Fibroblast of pulmonary artery (primary cell): ENCODE measurements at regions not wholly inside any gene's neighbourhood (a gene's known extent, or its start where the extent isn't known, plus 50 kb on each side); places are given as distances from the start of the nearest gene placed in this dataset.
"Not testable (repeated sequence)": the region's sequence is repeated elsewhere in the genome, so short reads cannot be mapped to it uniquely, and the experiment has no call there.

Source experiments
- DNase-seq: peaks from one replicate; pipeline ENCODE4 v3.0.0-alpha.2; 2010; ENCODE audit warnings: low read depth
- H3K4me3 ChIP-seq: replicated peaks from 2 replicates; pipeline ENCODE4 v1.5.1; 2011; ENCODE audit warnings: low read depth, mild to moderate bottlenecking, control low read depth, low read length, moderate library complexity
- CTCF ChIP-seq: IDR thresholded peaks from 2 replicates; pipeline ENCODE4 v1.5.1; 2011; ENCODE audit warnings: mild to moderate bottlenecking, control low read depth, low read length, inconsistent platforms; ENCODE audit errors: missing control alignments

GRCh38 chr19:27709496-27709895 is 1503.5 kb downstream of the UQCRFS1 start:
- no peak for TF ChIP-seq CTCF
- H3K4me3 ChIP-seq: no peak overlapping the region
- DNase-seq: no peak

DNA sequence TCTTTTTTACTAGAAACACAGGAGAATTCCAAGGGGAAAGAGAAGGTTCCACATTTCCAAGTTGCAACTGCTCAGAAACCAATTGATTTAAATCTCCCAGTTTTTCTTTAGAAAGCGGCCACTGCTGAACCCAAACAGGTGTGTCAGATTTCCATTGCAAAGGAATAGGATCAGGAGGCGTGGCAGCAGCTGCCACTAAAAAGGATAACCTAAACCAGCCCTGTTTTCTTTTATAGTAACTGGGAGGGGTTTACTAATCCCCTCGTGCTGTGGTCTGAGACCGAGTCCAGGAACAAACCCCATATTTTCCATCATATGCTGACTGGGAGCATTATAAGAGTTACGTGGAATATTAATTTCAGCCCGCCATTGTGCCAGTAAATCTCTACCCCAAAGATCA is 1504.0 kb downstream of the UQCRFS1 start:
- H3K4me3 ChIP-seq, DNase-seq: not testable (repeated sequence)

- not testable (repeated sequence) for H3K4me3 ChIP-seq, DNase-seq
Measured at GRCh38 chr19:27707026-27707425, 1505.9 kb downstream of the UQCRFS1 start.

DNA sequence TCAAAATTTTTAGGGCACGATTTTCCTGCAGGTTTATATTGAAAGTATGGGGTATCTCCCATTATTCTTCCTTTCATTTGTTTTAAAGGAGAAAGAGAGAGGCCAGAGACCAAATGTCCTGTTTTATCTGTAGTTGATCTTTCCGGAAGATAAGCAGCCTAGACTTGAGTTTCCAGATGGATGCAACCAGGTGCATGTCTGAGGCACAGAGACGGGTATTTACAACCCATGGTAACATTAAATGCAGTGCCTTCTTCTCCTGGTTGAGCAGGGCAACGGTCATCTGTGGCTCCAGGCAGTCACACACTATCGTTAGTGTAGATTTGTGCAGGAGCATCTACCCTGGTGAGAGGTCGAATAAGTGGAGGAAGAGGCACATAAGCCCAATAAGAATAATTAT is 1507.1 kb downstream of the UQCRFS1 start:
- TF ChIP-seq CTCF: no peak
- no peak for DNase-seq
- no peak overlapping the region for H3K4me3 ChIP-seq

DNA sequence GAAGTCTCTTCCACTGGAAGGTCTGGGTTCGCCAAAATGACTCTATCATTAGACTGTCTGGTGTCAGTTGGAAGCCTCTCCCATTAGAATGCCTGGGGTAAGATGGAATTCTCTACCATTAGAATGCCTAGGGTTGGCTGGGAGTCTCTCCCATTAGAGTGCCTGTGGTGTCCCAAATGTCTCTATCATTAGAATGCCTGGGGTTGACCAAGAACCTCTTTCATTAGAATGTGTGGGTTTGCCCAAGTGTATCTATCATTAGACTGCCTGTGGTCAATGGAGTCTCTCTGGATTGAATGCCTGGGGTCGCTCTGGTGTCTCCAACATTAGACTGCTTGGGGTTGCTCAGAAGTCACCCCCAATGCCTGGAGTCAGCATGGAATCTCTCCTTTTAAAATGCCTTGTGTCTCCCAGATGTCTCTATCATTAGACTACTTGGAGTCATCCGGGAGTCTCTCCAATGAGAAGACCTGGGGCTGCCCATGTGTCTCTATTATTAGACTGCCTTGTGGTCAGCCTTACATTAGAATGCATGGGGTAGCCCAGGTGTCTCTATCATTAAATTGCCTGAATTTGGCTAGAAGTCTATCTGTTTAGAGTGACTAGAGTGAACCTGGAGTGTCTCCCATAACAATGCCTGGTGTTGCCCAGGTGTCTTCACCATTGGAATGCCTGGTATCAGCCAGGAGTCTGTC is 1518.4 kb downstream of the UQCRFS1 start:
- no peak for DNase-seq

GRCh38 chr19:27691991-27692390 is 1521.0 kb downstream of the UQCRFS1 start:
- no peak overlapping the region for H3K4me3 ChIP-seq
- no peak for DNase-seq
- no peak for TF ChIP-seq CTCF

More for the DNA sequence above, 1518.4 kb downstream of the UQCRFS1 start:
- no peak for TF ChIP-seq CTCF
- H3K4me3 ChIP-seq: no peak overlapping the region

GRCh38 chr19:27689734-27690241 is 1523.2 kb downstream of the UQCRFS1 start:
- H3K4me3 ChIP-seq: no peak overlapping the region
- no peak for TF ChIP-seq CTCF
- DNase-seq: no peak

DNA sequence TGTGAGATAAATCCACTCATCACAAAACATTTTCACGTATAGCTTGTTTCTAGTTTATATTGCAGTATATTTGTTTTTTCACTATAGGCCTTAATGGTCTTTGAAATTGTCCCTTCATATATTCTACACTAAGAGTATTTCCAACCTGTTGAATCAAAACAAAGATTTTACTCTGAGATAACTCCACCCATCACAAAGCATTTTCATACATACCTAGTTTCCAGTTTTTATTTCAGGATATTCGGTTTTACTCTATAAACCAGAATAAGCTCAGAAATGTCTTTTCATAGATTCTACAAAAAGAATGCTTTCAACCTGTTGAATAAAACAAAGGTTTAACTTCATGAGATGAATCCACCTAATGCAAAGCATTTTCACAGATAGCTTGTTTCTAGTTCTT is 1528.7 kb downstream of the UQCRFS1 start:
- no peak for TF ChIP-seq CTCF
- DNase-seq: no peak
- no peak overlapping the region for H3K4me3 ChIP-seq
